Fibroblast of the aortic adventitia (primary cell): ENCODE measurements at regions not wholly inside any gene's neighbourhood (a gene's known extent, or its start where the extent isn't known, plus 50 kb on each side); places are given as distances from the start of the nearest gene placed in this dataset.
A peak's percentile ranks its signal among the peaks of the same experiment; 100 is the strongest.

Source experiments
- DNase-seq: peaks from one replicate; pipeline ENCODE4 v3.0.0-alpha.2; 2010; ENCODE audit warnings: low read depth
- H3K4me3 ChIP-seq: 2 replicates; pipeline ENCODE4 v1.5.1; 2011; ENCODE audit warnings: low read depth, mild to moderate bottlenecking, control low read depth, low read length, moderate library complexity
- CTCF ChIP-seq: IDR thresholded peaks from 2 replicates; pipeline ENCODE4 v1.5.1; 2011; ENCODE audit warnings: mild to moderate bottlenecking, low read length, control low read depth, inconsistent platforms; ENCODE audit not compliant: insufficient read depth

GRCh38 chr2:64768491-64769005 is 114.8 kb upstream of the SERTAD2 start:
- H3K4me3 ChIP-seq: peak overlapping the region; percentile 68
- TF ChIP-seq CTCF: no peak
- DNase-seq: no peak

DNA sequence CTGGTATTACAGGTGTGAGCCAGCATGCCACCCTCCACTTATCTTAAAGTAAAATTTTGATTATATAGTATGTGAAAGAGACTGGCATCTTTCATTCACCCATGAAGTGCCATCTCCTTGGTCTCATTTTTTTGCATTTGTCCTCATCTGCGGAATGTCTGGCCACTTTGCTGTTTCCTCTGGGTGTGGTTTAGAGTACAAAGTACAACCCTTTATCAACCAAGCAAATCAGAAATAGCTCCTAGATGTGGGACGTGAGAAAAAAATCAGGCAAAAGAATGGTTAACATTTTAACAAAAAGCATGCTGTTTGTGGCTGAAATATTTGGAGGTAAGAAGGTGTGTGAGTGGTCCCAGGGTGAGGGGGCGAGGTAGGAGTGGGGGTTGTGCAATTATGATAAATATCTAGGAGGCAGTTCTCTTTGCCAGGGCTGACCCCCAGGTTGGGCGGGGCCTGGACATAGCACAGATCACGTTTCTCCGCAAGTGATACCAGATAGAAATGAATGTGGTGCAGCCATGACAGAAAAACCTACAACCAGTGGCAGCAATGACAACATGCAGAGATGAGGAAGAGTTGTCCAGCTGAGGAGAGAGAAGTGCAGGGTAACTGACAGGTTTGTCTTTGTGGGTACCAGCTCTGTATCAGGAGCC is 115.8 kb upstream of the SERTAD2 start:
- TF ChIP-seq CTCF: no peak
- no peak for DNase-seq
- H3K4me3 ChIP-seq: no peak overlapping the region

DNA sequence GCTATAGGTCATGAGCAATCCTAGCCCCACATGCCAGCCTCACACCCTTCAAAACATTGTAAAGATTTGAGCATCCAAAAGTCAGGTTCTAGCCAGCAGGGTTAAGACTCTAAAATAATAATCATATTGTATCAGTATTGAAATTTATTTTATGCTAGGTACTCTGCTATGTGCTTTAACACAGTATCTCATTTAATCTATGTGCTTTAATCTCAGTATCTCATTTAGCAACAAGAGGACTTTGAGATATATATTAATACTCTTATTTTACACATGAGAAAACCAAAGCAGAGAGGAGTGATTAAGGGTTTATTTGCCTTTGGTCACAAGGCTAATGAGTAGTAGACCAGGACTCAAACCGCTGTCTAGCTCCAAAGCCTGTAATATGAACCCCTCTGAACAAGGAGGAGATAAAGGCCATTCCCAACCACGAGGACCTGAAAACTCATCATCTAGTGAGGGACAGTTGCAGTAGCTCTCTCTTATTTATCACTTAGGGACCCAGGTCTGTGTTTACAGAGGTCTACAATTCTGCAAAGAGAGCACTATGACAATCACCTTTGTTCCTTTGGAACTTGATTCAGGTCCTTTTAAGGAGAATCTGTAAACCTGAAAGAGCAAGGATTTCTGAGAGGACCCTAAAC is 116.5 kb upstream of the SERTAD2 start:
- DNase-seq: peak; percentile 43
- no peak for TF ChIP-seq CTCF
- no peak overlapping the region for H3K4me3 ChIP-seq

GRCh38 chr2:64770781-64771334 is 117.1 kb upstream of the SERTAD2 start:
- TF ChIP-seq CTCF: peak; percentile 1
- H3K4me3 ChIP-seq: no peak overlapping the region
- peak; percentile 96 for DNase-seq

- no peak overlapping the region for H3K4me3 ChIP-seq
- no peak for TF ChIP-seq CTCF
- DNase-seq: no peak
Measured at GRCh38 chr2:64771737-64772136, 118.0 kb upstream of the SERTAD2 start.

- no peak overlapping the region for H3K4me3 ChIP-seq
- no peak for DNase-seq
Measured at GRCh38 chr2:64773461-64774118, 119.9 kb upstream of the SERTAD2 start.

More at GRCh38 chr2:64773461-64774118, 119.9 kb upstream of the SERTAD2 start:
- TF ChIP-seq CTCF: no peak
